AG08395 (cell line): ENCODE measurements at regions not wholly inside any gene's neighbourhood (a gene's known extent, or its start where the extent isn't known, plus 50 kb on each side); places are given as distances from the start of the nearest gene placed in this dataset.
A peak's percentile ranks its signal among the peaks of the same experiment; 100 is the strongest.
"Not testable (repeated sequence)": the region's sequence is repeated elsewhere in the genome, so short reads cannot be mapped to it uniquely, and the experiment has no call there.

Source experiments
- DNase-seq: peaks from one replicate; pipeline ENCODE4 v3.0.0; 2012; ENCODE audit warnings: mixed read lengths, low spot score

- DNase-seq: no peak
These were observed 161.3 kb upstream of the FAR2 start for GRCh38 chr12:28987538-28988324.

DNA sequence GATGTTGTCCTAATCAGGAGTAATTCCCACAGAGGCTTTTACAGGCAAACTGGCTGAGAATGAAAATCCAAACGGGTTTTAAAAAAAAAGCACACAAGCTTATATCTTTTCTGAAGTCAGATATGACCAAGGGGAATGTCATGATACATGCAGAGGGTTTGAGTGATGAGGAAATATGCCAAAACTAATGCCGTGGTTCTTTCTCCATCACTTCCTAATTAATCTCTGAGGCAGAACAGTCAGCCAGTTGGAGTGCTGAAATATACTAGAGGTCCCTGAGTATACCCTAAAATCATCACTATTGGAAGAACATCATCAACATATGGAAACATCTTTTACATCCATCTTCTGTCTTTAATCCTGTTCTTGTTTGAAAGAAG lies 160.8 kb upstream of the FAR2 start:
- DNase-seq: no peak

DNA sequence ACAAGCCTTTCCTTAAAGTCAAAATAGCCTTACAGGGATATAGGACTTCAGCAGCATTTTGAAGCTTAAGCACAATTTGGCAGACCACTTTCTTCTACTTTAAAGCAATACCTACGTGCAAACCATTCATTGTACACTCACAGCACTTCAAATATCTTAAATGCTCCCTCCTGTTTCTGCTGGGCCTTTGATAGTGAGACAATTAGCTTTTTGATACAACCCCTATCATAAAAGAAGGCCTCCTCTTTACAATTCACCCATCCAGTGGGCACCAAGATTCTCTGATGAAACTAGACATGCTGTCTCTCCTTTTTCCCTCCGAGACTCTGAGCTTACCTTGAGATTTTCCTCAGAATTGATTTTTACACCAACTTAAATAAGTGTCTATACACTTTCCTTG lies 157.5 kb upstream of the FAR2 start:
- DNase-seq: no peak

GRCh38 chr12:28993720-28994119 lies 155.4 kb upstream of the FAR2 start:
- no peak for DNase-seq

- DNase-seq: no peak
These were observed 154.8 kb upstream of the FAR2 start for GRCh38 chr12:28994179-28994715.

- no peak for DNase-seq
These were observed 152.4 kb upstream of the FAR2 start for GRCh38 chr12:28996688-28997087.

DNA sequence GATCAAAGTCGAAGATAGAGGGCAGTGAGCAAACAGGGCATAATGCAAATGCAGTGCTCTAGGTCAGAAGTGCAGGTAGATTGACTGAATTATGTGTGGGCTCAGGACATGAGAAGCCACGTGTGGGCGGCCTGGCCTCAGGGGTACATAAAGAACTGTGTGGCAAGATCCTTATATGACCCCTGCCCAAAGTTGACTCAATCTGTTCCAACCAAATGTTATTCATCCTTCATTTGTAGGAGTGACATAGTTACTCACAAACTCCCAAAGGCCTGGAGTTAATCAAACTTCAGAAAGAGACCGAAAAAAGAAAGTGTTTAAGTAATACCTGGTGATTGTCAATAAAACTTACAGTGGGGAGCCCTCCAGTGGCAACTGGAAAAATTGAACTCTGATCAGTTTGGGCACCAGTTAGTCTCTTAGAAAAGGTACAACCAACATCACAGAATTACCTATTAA lies 150.4 kb upstream of the FAR2 start:
- peak; percentile 62 for DNase-seq

GRCh38 chr12:29004066-29004935 lies 144.8 kb upstream of the FAR2 start:
- DNase-seq: no peak

- DNase-seq: no peak
These were observed 144.2 kb upstream of the FAR2 start for GRCh38 chr12:29004936-29005304.

- DNase-seq: no peak
These were observed 140.3 kb upstream of the FAR2 start for GRCh38 chr12:29008786-29009185.

- no peak for DNase-seq
These were observed 136.4 kb upstream of the FAR2 start for GRCh38 chr12:29012673-29013072.

GRCh38 chr12:29017532-29017931 lies 131.5 kb upstream of the FAR2 start:
- not testable (repeated sequence) for DNase-seq

- DNase-seq: no peak
These were observed 125.5 kb upstream of the FAR2 start for GRCh38 chr12:29023436-29024076.

DNA sequence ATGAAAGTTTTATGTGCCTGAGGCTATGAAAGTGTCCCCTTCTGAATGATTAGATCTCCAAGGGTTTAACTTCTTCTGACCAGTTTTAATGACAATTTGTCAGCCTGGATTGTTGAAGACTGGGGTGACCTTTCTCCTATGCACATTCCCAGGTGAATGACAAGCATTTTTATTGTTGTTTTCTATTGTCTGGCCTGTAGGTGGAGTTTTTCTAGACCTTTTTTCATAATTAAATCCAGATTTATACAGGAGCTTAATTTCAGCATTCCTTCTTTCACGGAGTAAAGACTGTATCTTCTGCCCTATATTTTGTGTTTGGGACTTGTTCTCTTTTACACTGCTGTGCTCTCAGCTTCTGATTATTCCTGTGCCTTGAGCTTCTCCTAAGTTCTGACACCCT lies 125.0 kb upstream of the FAR2 start:
- DNase-seq: peak; percentile 16

DNA sequence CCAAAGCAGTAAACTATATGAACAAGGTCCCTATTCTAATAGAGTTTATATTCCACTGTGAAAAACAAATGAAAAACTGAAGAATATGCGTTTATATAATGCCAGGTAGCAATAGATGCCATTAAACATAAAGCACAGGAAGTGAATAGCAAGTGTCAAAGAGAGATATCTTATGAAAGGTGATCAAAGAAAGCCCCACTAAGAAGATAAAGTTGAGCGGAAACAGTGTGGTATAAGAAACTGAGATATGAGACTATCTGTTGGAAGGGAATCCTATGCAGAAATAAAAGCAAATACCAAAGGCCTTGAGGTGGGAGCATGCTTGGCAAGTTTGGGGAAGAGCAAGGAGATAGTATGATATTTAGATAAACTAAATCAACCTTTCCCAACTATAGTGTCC lies 123.1 kb upstream of the FAR2 start:
- no peak for DNase-seq

GRCh38 chr12:29026419-29026818 lies 122.7 kb upstream of the FAR2 start:
- DNase-seq: no peak

DNA sequence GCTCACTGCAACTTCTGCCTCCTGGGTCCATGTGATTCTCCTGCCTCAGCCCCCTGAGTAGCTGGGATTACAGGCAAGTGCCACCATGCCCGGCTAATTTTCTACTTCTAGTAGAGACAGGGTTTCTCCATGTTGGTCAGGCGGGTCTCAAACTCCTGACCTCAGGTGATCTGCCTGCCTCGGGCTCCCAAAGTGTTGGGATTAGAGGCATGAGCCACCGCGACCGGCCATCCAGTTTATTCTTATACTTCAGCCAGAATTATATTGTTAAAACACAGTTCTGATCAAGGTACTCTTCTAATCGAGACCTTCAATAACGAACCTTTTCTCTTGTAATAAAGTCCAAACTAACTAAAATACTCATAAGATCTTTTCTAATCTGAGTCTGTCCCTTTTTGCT lies 119.6 kb upstream of the FAR2 start:
- not testable (repeated sequence) for DNase-seq

GRCh38 chr12:29030006-29030405 lies 119.1 kb upstream of the FAR2 start:
- DNase-seq: no peak

- DNase-seq: no peak
These were observed 116.6 kb upstream of the FAR2 start for GRCh38 chr12:29032446-29032845.

DNA sequence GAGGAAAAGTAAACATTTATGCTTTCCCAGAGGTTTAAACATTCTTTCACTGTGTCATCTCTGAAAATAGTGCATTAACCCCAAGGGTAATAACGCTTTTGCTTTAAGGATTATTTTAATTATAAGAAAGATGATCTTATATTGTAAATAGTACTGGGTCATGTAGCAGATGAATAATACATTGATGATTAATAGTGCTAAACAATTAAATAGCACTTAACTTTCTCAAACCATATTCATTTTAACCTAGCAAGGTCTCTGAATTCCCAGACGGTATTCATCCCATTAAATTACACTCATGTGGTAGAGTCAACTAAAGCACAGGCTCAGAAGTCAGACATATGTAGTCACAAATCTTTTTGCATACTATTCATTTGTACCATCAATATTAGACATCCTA lies 115.6 kb upstream of the FAR2 start:
- DNase-seq: no peak

DNA sequence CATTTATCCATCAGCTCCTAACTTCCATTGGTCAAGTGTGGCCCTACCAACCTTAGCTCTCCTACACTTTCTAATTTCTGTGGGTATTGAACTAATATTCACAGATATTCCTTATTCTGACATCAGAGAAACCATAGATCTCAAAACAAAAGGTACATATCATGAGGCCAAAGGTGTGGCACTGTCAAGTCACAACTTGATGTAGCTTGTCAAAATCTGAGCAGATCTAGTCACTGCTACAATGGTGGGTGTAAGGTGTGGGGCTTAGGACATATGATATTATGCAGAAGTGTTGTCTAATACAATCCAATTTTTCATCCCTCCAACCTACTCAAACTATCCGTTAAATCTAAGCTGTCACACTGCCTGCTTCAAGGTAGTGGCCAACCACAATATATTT lies 114.0 kb upstream of the FAR2 start:
- no peak for DNase-seq

DNA sequence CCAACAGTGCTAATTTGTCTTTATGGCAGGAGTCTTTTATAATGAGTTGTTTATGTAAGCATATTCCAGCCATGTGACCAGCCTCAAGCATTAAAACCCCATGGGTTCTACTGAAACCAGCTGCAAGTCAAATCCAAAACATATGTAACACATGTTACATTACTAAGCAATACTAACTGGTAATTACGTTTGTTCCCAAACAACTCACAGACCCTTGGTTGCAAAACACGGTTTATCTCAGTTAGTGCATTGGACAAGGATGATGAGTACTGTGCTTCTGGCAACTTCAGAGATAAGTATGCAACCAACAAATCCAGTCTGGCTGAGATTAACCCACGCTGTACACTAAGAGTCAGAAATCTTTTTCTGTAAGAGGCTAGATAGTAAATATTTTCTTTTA lies 110.1 kb upstream of the FAR2 start:
- DNase-seq: peak; percentile 70

GRCh38 chr12:29041621-29042020 lies 107.5 kb upstream of the FAR2 start:
- DNase-seq: peak; percentile 72
